GM23248 (cell line): ENCODE measurements at regions not wholly inside any gene's neighbourhood (a gene's known extent, or its start where the extent isn't known, plus 50 kb on each side); places are given as distances from the start of the nearest gene placed in this dataset.
"Not testable (repeated sequence)": the region's sequence is repeated elsewhere in the genome, so short reads cannot be mapped to it uniquely, and the experiment has no call there.

Experiments used
- DNase-seq: peaks from one replicate; pipeline ENCODE4 v3.0.0-alpha.2; 2015
- H2AFZ ChIP-seq: fragments of 200-600 bp; sonication (generic); 2 replicates; pipeline ENCODE4 v1.6.1; 2016; ENCODE audit warnings: antibody characterized with exemption
- H3F3A ChIP-seq: fragments of 200-600 bp; sonication (generic); 2 replicates; pipeline ENCODE4 v1.6.1; 2016; ENCODE audit warnings: mild to moderate bottlenecking, antibody characterized with exemption, mixed run types; ENCODE audit not compliant: insufficient read depth
- H3K27ac ChIP-seq: fragments of 200-600 bp; sonication (generic); 2 replicates; pipeline ENCODE4 v1.5.1; 2016; ENCODE audit warnings: mild to moderate bottlenecking
- H3K27me3 ChIP-seq: fragments of 200-600 bp; sonication (generic); replicated peaks from 2 replicates; pipeline ENCODE4 v1.6.1; 2016; ENCODE audit warnings: mild to moderate bottlenecking; ENCODE audit not compliant: insufficient read depth
- H3K36me3 ChIP-seq: fragments of 200-600 bp; sonication (generic); 2 replicates; pipeline ENCODE4 v1.6.1; 2016; ENCODE audit warnings: low read depth, mild to moderate bottlenecking
- H3K4me1 ChIP-seq: fragments of 200-600 bp; sonication (generic); 2 replicates; pipeline ENCODE4 v1.6.1; 2016; ENCODE audit warnings: mild to moderate bottlenecking; ENCODE audit not compliant: insufficient read depth
- H3K4me2 ChIP-seq: fragments of 200-600 bp; sonication (generic); one replicate; pipeline ENCODE4 v1.6.1; 2016; ENCODE audit warnings: mild to moderate bottlenecking; ENCODE audit not compliant: unreplicated experiment
- H3K4me3 ChIP-seq: fragments of 200-600 bp; sonication (generic); 2 replicates; pipeline ENCODE4 v1.5.1; 2016; ENCODE audit warnings: mild to moderate bottlenecking
- H3K79me2 ChIP-seq: fragments of 200-600 bp; sonication (generic); 2 replicates; pipeline ENCODE4 v1.6.1; 2016; ENCODE audit warnings: mild to moderate bottlenecking; ENCODE audit not compliant: insufficient read depth
- H3K9ac ChIP-seq: fragments of 200-600 bp; sonication (generic); 2 replicates; pipeline ENCODE4 v1.6.1; 2016; ENCODE audit warnings: mild to moderate bottlenecking
- H3K9me2 ChIP-seq: fragments of 200-600 bp; sonication (generic); 2 replicates; pipeline ENCODE4 v1.6.1; 2016; ENCODE audit warnings: mixed run types, mild to moderate bottlenecking, moderate library complexity; ENCODE audit not compliant: insufficient read depth
- H3K9me3 ChIP-seq: fragments of 200-600 bp; sonication (generic); one replicate; pipeline ENCODE4 v1.6.1; 2017; ENCODE audit warnings: low read depth
- H4K20me1 ChIP-seq: fragments of 200-600 bp; sonication (generic); 2 replicates; pipeline ENCODE4 v1.6.0; 2016; ENCODE audit not compliant: insufficient read depth
- EZH2 ChIP-seq: fragments of 200-600 bp; sonication (generic); IDR thresholded peaks from 2 replicates; pipeline ENCODE4 v1.6.1; 2018; ENCODE audit warnings: antibody characterized with exemption, mild to moderate bottlenecking; ENCODE audit not compliant: insufficient read depth, poor library complexity, severe bottlenecking
- EZH2phosphoT487 ChIP-seq: fragments of 200-600 bp; sonication (generic); IDR thresholded peaks from 2 replicates; pipeline ENCODE4 v1.6.1; 2018; ENCODE audit warnings: antibody characterized with exemption, moderate library complexity, mild to moderate bottlenecking, low read depth; ENCODE audit not compliant: insufficient read depth
- WGBS, 2 experiments: methylation state at CpG; one replicate each; pipeline ENCODE4 v1.1.6; 2015 to 2017; ENCODE audit warnings: low lambda C conversion rate in 2 of 2, low coverage in 1 of 2; ENCODE audit errors: missing lambda C conversion rate in 2 of 2; 5-methylcytosine and 5-hydroxymethylcytosine counted together
- in situ Hi-C: fragments of 300-500 bp; cut with MboI; formaldehyde crosslinking; loops from 2 replicates; pipeline ENCODE4 v1.15.0; 2020

GRCh38 chr4:112029771-112030171 lies 115.5 kb upstream of the FAM241A start:
- H3K9ac ChIP-seq = no peak overlapping the region
- no peak overlapping the region for H2AFZ ChIP-seq
- H3K27me3 ChIP-seq = no peaks in the 10 kb centered on the region
- H4K20me1 ChIP-seq = no peaks in the 10 kb centered on the region
- no peaks in the 10 kb centered on the region for H3K36me3 ChIP-seq
- peaks cover 9% of the 10 kb centered on the region for H3K4me1 ChIP-seq
- no peaks in the 10 kb centered on the region for H3K9me3 ChIP-seq
- DNase-seq = peak; percentile 53
- H3K4me3 ChIP-seq = no peak overlapping the region
- H3K4me2 ChIP-seq = no peak overlapping the region
- H3K79me2 ChIP-seq = no peaks in the 10 kb centered on the region
- no peaks in the 10 kb centered on the region for H3K9me2 ChIP-seq
- in situ Hi-C loops = loop anchor here (10.0 kb wide), 3 partner anchors 85 to 375 kb away; no protein-coding TSS in a partner anchor
- TF ChIP-seq EZH2 (no peak), EZH2phosphoT487 (no peak)
- WGBS, 2 experiments = 62 to 67% methylated on average over 8 of the region's 8 CpGs
- no peak overlapping the region for H3K27ac ChIP-seq
- no peaks in the 10 kb centered on the region for H3F3A ChIP-seq

GRCh38 chr4:112031712-112032328 lies 113.4 kb upstream of the FAM241A start:
- no peak overlapping the region for H3K27ac ChIP-seq
- H3K4me1 ChIP-seq = peaks cover 12% of the 10 kb centered on the region
- peak overlapping the region; percentile 30 for H3K4me2 ChIP-seq
- H3K4me3 ChIP-seq = no peak overlapping the region
- TF ChIP-seq EZH2 (no peak), EZH2phosphoT487 (no peak)
- H3K9ac ChIP-seq = no peak overlapping the region
- WGBS, 2 experiments = 8 to 10% methylated on average over 6 of the region's 6 CpGs
- no peaks in the 10 kb centered on the region for H3K9me3 ChIP-seq
- in situ Hi-C loops = loop anchor here (10.0 kb wide), 3 partner anchors 87 to 377 kb away; no protein-coding TSS in a partner anchor
- peak; percentile 86 for DNase-seq
- H3K36me3 ChIP-seq = no peaks in the 10 kb centered on the region
- no peaks in the 10 kb centered on the region for H4K20me1 ChIP-seq
- H3K27me3 ChIP-seq = no peaks in the 10 kb centered on the region
- no peaks in the 10 kb centered on the region for H3K79me2 ChIP-seq
- H3F3A ChIP-seq = no peaks in the 10 kb centered on the region
- no peaks in the 10 kb centered on the region for H3K9me2 ChIP-seq
- peak overlapping the region; percentile 40; the same call in 1 of the 2 replicates for H2AFZ ChIP-seq

- Histone ChIP-seq H3K4me2 (peak overlapping the region; percentile 35), H4K20me1 (no peaks in the 10 kb centered on the region), H3K9ac (no peak overlapping the region), H3K9me2 (no peaks in the 10 kb centered on the region), H3K9me3 (no peaks in the 10 kb centered on the region), H3F3A (no peaks in the 10 kb centered on the region), H3K27ac (no peak overlapping the region), H3K36me3 (no peaks in the 10 kb centered on the region), H3K79me2 (no peaks in the 10 kb centered on the region), H2AFZ (peak overlapping the region; percentile 72), H3K4me3 (0 out of 2 replicates have a peak overlapping the region, but pooled peaks have one; percentile 2), H3K27me3 (no peaks in the 10 kb centered on the region), H3K4me1 (peaks cover 3% of the 10 kb centered on the region; the same call in 1 of the 2 replicates)
- in situ Hi-C loops = loop anchor here (10.0 kb wide), 3 partner anchors 92 to 382 kb away; no protein-coding TSS in a partner anchor
- WGBS, 2 experiments = 19 to 28% methylated on average over 3 of the region's 3 CpGs
- DNase-seq = peak; percentile 35
- TF ChIP-seq EZH2phosphoT487 (no peak), EZH2 (no peak)
Observed at GRCh38 chr4:112036886-112037285, 108.4 kb upstream of the FAM241A start.

- Histone ChIP-seq H2AFZ (no peak overlapping the region), H3K9me3 (no peaks in the 10 kb centered on the region), H3F3A (no peaks in the 10 kb centered on the region), H3K79me2 (no peaks in the 10 kb centered on the region), H4K20me1 (no peaks in the 10 kb centered on the region), H3K9me2 (no peaks in the 10 kb centered on the region), H3K4me2 (no peak overlapping the region), H3K36me3 (no peaks in the 10 kb centered on the region), H3K4me1 (peaks cover 3% of the 10 kb centered on the region; the same call in 1 of the 2 replicates), H3K27me3 (no peaks in the 10 kb centered on the region), H3K27ac (no peak overlapping the region), H3K4me3 (no peak overlapping the region), H3K9ac (no peak overlapping the region)
- 87 to 95% methylated on average over 2 of the region's 2 CpGs for WGBS, 2 experiments
- in situ Hi-C loops = loop anchor here (10.0 kb wide), 3 partner anchors 94 to 384 kb away; no protein-coding TSS in a partner anchor
- no peak for TF ChIP-seq EZH2
- no peak for TF ChIP-seq EZH2phosphoT487
- DNase-seq = peak; percentile 51
Observed at GRCh38 chr4:112038861-112039260, 106.4 kb upstream of the FAM241A start.

- H3K9me2 ChIP-seq, H3K4me2 ChIP-seq, H3K9ac ChIP-seq, H3K36me3 ChIP-seq, H3K9me3 ChIP-seq, H3K4me1 ChIP-seq, H4K20me1 ChIP-seq, H3K27ac ChIP-seq, H3K79me2 ChIP-seq, in situ Hi-C loops, DNase-seq, H3K4me3 ChIP-seq, H3F3A ChIP-seq, H2AFZ ChIP-seq, H3K27me3 ChIP-seq: not testable (repeated sequence)
- WGBS, 2 experiments = 97 to 100% methylated on average over 3 of the region's 3 CpGs
Observed at GRCh38 chr4:112049119-112049518, 96.1 kb upstream of the FAM241A start.
